ENCODE measurements at regions not wholly inside any gene's neighbourhood (a gene's known extent, or its start where the extent isn't known, plus 50 kb on each side); places are given as distances from the start of the nearest gene placed in this dataset.

- TF ChIP-seq CTCF (IDR thresholded peaks at IDR 0.05), result no peak
- H3K27me3 ChIP-seq, result peaks cover 0 to 54% of the 10 kb centered on the region in 2 donors
- H3K9me3 ChIP-seq, result no peaks in the 10 kb centered on the region
- DNase-seq, result no peak
- no peaks in the 10 kb centered on the region for H3K4me1 ChIP-seq
- no peak for ATAC-seq
- no peak overlapping the region for H3K4me3 ChIP-seq
- no peak overlapping the region for H3K27ac ChIP-seq
- no peaks in the 10 kb centered on the region for H3K36me3 ChIP-seq
- intact Hi-C loops (cut with DNase I), result no loop called here
Measured at GRCh38 chr9:135265931-135266330, 178.5 kb downstream of the OLFM1 start.

GRCh38 chr9:135267191-135267809 lies 179.8 kb downstream of the OLFM1 start:
- no peak for DNase-seq
- H3K36me3 ChIP-seq, result no peaks in the 10 kb centered on the region
- no peak overlapping the region for H3K4me3 ChIP-seq
- no peak for TF ChIP-seq CTCF (IDR thresholded peaks at IDR 0.05)
- ATAC-seq, result no peak
- intact Hi-C loops (cut with DNase I), result no loop called here
- peaks cover 0 to 62% of the 10 kb centered on the region in 2 donors for H3K27me3 ChIP-seq
- no peaks in the 10 kb centered on the region for H3K9me3 ChIP-seq
- no peak overlapping the region for H3K27ac ChIP-seq
- no peaks in the 10 kb centered on the region for H3K4me1 ChIP-seq

GRCh38 chr9:135268031-135268430 lies 180.6 kb downstream of the OLFM1 start:
- ATAC-seq (no peak), DNase-seq (no peak)
- Histone ChIP-seq H3K9me3 (no peaks in the 10 kb centered on the region), H3K27ac (no peak overlapping the region), H3K27me3 (peaks cover 0 to 63% of the 10 kb centered on the region in 2 donors), H3K4me1 (no peaks in the 10 kb centered on the region), H3K4me3 (no peak overlapping the region), H3K36me3 (no peaks in the 10 kb centered on the region)
- TF ChIP-seq CTCF (IDR thresholded peaks at IDR 0.05), result no peak
- intact Hi-C loops (cut with DNase I), result no loop called here

GRCh38 chr9:135268981-135269380 lies 181.5 kb downstream of the OLFM1 start:
- TF ChIP-seq CTCF (IDR thresholded peaks at IDR 0.05), result no peak
- Histone ChIP-seq H3K4me3 (no peak overlapping the region), H3K9me3 (no peaks in the 10 kb centered on the region), H3K27me3 (peaks cover 0 to 71% of the 10 kb centered on the region in 2 donors), H3K4me1 (no peaks in the 10 kb centered on the region), H3K27ac (no peak overlapping the region), H3K36me3 (no peaks in the 10 kb centered on the region)
- ATAC-seq (peak; percentile 58), DNase-seq (no peak)
- intact Hi-C loops (cut with DNase I), result no loop called here

GRCh38 chr9:135269912-135270830 lies 182.7 kb downstream of the OLFM1 start:
- peaks cover 0 to 63% of the 10 kb centered on the region in 2 donors for H3K27me3 ChIP-seq
- H3K4me1 ChIP-seq, result no peaks in the 10 kb centered on the region
- ATAC-seq (no peak), DNase-seq (no peak)
- intact Hi-C loops (cut with DNase I), result no loop called here
- H3K27ac ChIP-seq, result no peak overlapping the region
- no peaks in the 10 kb centered on the region for H3K36me3 ChIP-seq
- H3K9me3 ChIP-seq, result no peaks in the 10 kb centered on the region
- no peak overlapping the region for H3K4me3 ChIP-seq
- no peak for TF ChIP-seq CTCF (IDR thresholded peaks at IDR 0.05)
